ENCODE measurements at regions not wholly inside any gene's neighbourhood (a gene's known extent, or its start where the extent isn't known, plus 50 kb on each side); places are given as distances from the start of the nearest gene placed in this dataset.

DNA sequence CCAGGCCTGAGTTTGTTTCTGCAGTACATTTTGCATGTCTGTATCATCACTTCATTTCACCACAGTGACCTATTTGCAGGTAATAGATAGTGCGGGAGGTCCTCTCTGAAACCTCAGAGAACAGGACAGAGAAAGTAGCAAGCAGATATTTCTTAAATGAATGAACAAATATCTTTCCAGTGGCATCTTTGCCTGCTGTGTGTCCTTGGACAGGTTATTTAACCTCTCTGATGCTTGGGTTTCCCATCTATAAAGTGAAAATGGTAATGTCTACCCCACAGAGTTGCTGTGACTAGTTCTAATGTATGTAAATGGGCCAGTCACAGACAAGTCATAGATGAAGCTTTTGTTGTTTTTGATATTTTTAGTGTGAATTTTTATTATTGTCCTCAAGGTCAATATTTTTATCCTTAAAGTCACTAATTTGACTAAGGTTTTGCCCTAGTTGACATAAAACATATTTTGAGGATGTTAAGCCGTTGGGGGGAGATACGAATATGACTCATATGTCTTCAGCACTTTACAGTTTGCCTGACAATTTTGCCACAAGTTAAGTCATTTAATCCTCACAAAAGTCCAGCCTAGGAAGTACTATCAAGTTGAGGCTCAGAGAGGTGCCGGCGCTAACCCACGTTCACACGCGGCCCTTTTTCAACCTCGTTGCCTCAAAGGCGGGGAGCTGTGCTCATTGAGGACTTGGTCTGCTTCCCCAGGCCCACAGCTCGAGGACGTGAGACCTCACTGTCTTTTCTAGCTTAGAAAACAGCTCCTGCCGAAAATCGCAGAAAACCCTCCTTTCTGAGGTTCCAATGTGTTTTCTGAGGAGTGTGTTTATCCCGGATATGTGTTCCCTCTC, 126.7 kb upstream of the STX18 start:
- DNase-seq, result no peak
- no peak for TF ChIP-seq POLR2A (IDR thresholded peaks at IDR 0.05)
- TF ChIP-seq, protein P1, sequence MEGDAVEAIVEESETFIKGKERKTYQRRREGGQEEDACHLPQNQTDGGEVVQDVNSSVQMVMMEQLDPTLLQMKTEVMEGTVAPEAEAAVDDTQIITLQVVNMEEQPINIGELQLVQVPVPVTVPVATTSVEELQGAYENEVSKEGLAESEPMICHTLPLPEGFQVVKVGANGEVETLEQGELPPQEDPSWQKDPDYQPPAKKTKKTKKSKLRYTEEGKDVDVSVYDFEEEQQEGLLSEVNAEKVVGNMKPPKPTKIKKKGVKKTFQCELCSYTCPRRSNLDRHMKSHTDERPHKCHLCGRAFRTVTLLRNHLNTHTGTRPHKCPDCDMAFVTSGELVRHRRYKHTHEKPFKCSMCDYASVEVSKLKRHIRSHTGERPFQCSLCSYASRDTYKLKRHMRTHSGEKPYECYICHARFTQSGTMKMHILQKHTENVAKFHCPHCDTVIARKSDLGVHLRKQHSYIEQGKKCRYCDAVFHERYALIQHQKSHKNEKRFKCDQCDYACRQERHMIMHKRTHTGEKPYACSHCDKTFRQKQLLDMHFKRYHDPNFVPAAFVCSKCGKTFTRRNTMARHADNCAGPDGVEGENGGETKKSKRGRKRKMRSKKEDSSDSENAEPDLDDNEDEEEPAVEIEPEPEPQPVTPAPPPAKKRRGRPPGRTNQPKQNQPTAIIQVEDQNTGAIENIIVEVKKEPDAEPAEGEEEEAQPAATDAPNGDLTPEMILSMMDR (IDR thresholded peaks at IDR 0.05), result no peak
- no peaks in the 10 kb centered on the region for H3K4me1 ChIP-seq
- no peaks in the 10 kb centered on the region for H3K27me3 ChIP-seq
- no peak overlapping the region for H3K4me3 ChIP-seq
- no peaks in the 10 kb centered on the region for H3K36me3 ChIP-seq
- WGBS, 2 donors, result 74 to 75% methylated on average over 15 of the region's 15 CpGs
- intact Hi-C loops (cut with DNase I), result no loop called here
- H3K27ac ChIP-seq, result no peak overlapping the region
- no peaks in the 10 kb centered on the region for H3K9me3 ChIP-seq

DNA sequence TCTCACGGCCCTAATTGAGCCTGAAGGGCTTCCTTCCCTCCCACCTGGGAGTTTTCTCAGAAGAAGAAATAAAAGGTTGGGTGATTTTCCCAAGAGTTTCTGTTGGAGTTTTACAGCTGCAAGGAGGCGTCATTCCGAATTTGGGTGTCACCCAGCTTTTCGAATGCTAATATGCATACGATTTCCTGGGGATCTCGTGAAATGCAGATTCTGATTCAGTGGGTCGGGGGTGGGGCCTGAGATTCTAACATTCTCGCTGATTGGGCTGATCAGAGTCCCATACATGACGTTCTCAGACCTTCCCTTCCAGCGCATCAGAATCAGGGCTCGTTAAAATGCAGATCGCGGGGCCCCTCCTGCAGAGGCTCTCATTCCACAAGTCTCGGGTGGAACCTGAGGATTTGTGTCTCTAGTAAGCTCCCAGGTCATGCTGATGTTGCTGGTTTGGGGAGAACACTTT, 125.8 kb upstream of the STX18 start:
- Histone ChIP-seq H3K4me3 (no peak overlapping the region), H3K27me3 (no peaks in the 10 kb centered on the region), H3K27ac (no peak overlapping the region), H3K4me1 (no peaks in the 10 kb centered on the region), H3K36me3 (no peaks in the 10 kb centered on the region), H3K9me3 (no peaks in the 10 kb centered on the region)
- intact Hi-C loops (cut with DNase I), result no loop called here
- 55 to 82% methylated on average over 12 to 13 of the region's 14 CpGs for WGBS, 2 donors
- TF ChIP-seq, protein P1 (IDR thresholded peaks at IDR 0.05), result no peak
- TF ChIP-seq POLR2A (IDR thresholded peaks at IDR 0.05), result no peak
- DNase-seq, result no peak

DNA sequence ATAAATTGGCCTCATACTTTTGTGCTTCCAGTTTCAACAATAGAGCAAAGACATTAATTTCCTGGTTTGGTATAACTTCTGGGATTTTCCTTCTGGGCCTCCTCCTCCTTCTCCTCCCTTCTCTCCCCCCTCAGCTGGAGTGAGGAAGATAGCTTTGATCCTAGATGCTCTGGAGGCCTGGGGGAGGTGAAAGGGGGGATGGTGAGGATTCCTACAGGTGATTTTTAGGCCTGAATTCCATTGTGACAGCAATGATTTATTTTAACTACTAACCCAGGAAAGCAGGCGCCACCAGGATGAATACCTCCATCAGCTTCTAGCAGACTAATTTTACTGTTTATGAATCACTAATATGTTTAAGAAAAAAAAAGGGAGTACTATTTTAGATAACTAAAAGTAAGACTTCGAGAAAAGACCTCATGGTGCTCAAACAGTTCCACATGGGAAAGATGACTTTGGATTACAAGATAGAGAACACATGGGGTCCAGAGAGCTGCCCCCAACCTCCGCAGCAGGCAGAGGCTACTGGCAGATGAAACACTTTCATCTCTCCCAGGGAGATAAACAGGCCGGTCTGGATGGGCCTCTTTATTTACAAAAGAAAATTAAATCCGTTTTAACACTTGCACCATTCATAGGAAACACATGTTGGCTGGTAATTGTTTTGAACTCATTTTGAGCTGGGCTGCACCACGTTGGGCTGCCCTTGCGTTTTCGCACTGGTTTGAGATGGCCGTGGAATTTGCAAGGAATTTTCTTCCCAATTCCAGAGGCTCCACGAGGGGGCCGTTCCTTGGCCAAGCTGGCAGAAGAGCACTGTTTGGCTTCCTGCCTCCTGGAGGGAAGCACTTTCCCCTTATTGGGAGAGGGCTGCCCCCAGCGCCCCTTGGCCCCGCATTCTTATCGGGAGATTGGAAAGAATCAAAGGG, 125.1 kb upstream of the STX18 start:
- H3K27me3 ChIP-seq, result no peaks in the 10 kb centered on the region
- TF ChIP-seq POLR2A (IDR thresholded peaks at IDR 0.05), result no peak
- TF ChIP-seq, protein P1 (IDR thresholded peaks at IDR 0.05), result no peak
- intact Hi-C loops (cut with DNase I), result no loop called here
- H3K4me3 ChIP-seq, result no peak overlapping the region
- DNase-seq, result no peak
- no peaks in the 10 kb centered on the region for H3K4me1 ChIP-seq
- WGBS, 2 donors, result 56% methylated on average over 9 to 11 of the region's 14 CpGs
- no peaks in the 10 kb centered on the region for H3K36me3 ChIP-seq
- H3K27ac ChIP-seq, result no peak overlapping the region
- no peaks in the 10 kb centered on the region for H3K9me3 ChIP-seq

DNA sequence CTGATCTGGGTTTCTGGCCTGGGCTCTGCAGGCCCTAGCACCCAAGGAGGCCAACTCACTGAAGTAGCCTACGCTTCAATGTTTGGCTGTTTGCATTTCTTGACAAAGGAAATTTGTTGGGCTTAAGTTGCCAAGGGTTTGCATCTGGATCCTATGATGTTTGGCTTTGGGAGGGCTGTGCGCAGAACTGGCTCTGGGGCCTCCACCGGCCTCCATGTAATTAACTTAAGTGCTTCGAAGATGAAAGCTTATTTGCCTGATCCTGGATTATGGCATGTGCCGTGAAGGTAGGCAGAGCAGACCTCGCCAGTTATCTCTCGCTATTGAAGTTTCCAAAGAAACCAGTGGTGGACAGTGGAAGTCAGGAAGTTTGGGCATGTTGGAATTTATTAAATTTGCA, 124.3 kb upstream of the STX18 start:
- intact Hi-C loops (cut with DNase I), result no loop called here
- no peaks in the 10 kb centered on the region for H3K9me3 ChIP-seq

More for the DNA sequence above, 124.3 kb upstream of the STX18 start:
- Histone ChIP-seq H3K27ac (no peak overlapping the region), H3K4me3 (no peak overlapping the region), H3K27me3 (no peaks in the 10 kb centered on the region), H3K36me3 (no peaks in the 10 kb centered on the region), H3K4me1 (no peaks in the 10 kb centered on the region)
- WGBS, 2 donors, result 89 to 96% methylated on average over 5 to 7 of the region's 7 CpGs
- DNase-seq, result no peak
- TF ChIP-seq POLR2A (IDR thresholded peaks at IDR 0.05), result no peak
- TF ChIP-seq, protein P1 (IDR thresholded peaks at IDR 0.05), result no peak

All from esophagus squamous epithelium (tissue), 5 donors.